Epidermal melanocyte (primary cell): ENCODE measurements at regions not wholly inside any gene's neighbourhood (a gene's known extent, or its start where the extent isn't known, plus 50 kb on each side); places are given as distances from the start of the nearest gene placed in this dataset.
"Not testable (repeated sequence)": the region's sequence is repeated elsewhere in the genome, so short reads cannot be mapped to it uniquely, and the experiment has no call there.

ENCODE experiments used
- DNase-seq: peaks from one replicate; pipeline ENCODE4 v3.0.0; 2011; ENCODE audit warnings: low spot score; ENCODE audit not compliant: insufficient read length

- no peak for DNase-seq
Observed at GRCh38 chr16:60407034-60407433, 1629.2 kb downstream of the CDH8 start.

DNA sequence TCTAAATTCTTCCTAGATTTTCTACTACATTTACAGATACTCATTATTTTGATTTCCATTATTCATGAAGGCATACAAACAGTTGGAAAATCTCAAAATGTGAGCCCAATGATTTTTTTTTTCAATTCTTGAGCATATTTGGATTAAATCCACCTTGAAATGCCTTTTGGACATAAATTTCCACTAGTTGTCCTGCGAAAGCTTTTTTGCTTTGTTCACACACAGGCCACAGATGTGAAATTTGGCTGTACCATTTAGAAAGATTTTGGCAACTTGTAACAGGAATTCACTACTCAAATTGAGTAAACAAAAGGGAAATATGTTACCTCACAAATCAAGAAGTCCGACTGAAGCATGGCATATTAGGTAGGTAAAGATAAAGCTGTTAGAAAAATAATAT, 1631.0 kb downstream of the CDH8 start:
- no peak for DNase-seq

DNA sequence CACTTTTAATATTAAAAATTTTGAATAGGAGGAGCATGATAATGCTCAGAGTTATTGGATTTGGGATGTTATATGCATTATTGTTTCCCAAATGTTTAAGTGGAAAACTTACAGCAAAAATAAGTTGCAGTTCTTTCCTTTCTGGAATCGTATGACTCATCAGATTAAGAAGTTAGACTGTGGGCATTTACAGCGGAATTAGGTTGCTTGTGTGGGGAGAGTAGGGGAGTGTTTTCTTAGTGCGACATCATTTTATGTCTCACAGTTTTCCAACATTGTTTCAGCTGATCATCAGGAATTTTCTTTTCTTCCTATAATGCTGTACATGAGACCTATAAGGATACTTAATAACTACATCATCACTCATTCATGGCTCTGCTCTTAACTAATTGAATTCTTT, 1631.8 kb downstream of the CDH8 start:
- no peak for DNase-seq

GRCh38 chr16:60402941-60403340, 1633.3 kb downstream of the CDH8 start:
- not testable (repeated sequence) for DNase-seq

GRCh38 chr16:60392380-60392779, 1643.9 kb downstream of the CDH8 start:
- DNase-seq = no peak

DNA sequence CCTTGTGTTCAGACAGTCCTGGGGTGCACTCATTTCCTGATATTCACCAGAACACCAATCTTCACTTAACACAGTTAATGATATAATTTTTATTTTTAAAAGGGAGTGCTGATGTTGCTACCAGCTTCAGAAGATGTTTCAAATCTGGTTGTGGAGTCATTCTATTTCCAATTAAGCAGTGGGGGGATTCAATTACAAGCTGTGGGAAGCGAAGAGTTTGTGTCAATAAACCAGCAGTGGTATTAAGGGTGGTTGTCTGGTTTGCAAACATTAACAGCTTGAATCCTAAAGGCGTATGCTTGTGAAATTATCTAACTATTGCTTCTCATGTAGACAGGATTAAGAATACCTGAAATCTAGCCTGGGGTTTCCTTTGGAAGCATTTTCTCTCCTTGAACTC, 1637.5 kb upstream of the GOT2 start:
- DNase-seq = no peak

GRCh38 chr16:60367739-60368138, 1633.6 kb upstream of the GOT2 start:
- DNase-seq = no peak

- DNase-seq = no peak
Observed at GRCh38 chr16:60363566-60363965, 1629.5 kb upstream of the GOT2 start.

GRCh38 chr16:60359866-60360265, 1625.8 kb upstream of the GOT2 start:
- DNase-seq = not testable (repeated sequence)

DNA sequence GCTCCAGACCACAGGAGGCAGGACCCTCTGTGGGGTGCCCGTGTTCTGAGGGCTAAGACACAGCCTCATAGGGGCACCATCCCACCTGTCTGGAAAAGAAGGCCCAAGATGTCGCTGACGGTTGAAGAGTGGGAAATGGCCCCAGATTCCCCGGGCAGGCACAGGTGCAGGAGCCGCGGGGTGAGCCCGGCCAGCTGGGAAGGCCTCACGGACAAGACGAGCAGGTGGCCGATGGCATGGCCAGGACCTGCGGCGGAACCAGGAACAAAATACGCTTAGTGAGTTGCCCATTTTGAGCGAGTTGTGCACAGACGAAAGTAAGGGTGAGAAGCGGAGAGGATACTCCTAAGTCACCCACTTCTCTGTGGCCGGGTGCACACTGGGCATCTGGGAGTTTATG, 1625.3 kb upstream of the GOT2 start:
- not testable (repeated sequence) for DNase-seq

DNA sequence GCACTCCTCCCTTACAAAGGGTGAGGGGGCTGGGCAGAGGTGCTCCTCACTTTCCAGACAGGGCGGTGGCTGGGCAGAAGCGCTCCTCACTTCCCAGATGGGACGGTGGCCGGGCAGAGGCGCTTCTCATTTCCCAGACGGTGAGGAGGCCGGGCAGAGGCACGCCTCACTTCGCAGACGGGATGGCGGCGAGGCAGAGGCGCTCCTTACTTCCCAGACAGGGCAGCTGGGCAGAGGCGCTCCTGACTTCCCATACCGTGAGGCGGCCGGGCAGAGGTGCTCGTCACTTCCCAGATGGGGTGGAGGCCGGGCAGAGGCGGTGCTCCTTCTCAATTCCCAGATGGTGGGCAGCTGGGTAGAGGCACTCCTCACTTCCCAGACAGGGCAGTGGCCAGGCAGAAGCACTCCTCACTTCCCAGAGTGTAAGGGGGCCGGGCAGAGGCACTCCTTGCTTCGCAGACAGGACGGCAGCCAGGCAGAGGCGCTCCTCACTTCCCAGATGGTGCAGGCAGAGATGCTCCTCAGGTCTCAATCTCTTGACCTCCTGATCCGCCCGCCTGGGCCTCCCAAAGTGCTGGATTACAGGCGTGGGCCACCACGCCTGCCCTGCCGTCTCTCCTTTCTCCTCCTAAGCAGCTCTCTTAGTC, 1623.9 kb upstream of the GOT2 start:
- DNase-seq = not testable (repeated sequence)

- no peak for DNase-seq
Observed at GRCh38 chr16:60346256-60346655, 1612.1 kb upstream of the GOT2 start.

DNA sequence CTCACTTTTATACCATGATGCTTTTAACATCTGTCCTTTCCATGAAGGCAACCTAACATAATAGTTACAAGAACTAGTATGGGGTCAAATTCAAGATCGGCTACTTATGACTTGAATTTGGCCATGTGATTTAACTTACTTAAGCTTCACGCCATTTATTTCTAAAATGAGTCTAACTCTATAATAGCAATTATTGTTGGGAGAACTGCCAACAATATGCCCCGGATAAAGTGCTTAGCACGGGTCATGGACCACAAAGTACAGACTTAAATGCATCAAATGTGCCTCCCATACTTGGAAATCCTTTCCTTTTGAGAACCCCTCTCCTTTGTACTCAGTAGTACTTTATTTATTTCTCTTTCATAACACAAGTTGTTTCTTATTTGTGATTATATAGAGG, 1603.6 kb upstream of the GOT2 start:
- no peak for DNase-seq

GRCh38 chr16:60331168-60331567, 1597.1 kb upstream of the GOT2 start:
- no peak for DNase-seq

- DNase-seq = no peak
Observed at GRCh38 chr16:60329108-60329507, 1595.0 kb upstream of the GOT2 start.

DNA sequence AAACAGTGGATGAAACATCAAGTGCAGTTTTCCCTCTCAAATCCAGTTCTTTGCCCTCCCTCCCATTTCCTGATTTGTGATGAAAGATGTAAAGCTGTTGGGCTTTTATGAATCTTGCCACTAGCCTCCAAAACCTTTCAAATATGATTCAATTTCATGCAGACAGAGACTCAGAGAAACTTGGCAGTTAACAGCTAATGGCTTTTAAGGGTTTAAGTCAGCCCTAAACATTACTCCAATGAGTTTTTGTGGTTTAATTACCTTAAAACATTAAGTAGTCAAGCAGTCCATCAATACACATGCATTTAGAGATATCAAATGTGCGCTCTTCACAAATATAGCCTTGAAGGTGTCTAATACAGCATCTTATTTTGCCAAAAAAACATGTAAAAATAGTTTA, 1594.0 kb upstream of the GOT2 start:
- DNase-seq = no peak

DNA sequence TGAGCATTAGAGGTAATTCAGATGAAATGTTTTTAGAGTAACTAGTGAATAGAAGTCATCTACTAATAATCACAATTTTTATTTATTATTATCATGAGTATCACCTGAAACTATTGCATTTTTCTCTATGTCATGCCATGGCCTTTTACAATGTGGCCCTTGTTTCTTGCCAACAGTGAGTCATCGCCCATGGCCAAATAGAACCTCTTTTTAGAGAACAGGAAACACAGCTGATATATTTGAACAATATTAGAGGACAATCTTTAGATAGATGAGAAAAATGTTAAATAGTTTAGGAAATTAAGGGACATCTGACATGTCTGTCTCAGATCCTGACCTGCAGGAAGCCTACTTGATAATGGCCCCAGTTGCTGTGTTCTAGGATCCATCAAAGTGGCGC, 1584.4 kb upstream of the GOT2 start:
- DNase-seq = no peak

GRCh38 chr16:60310846-60311445, 1576.8 kb upstream of the GOT2 start:
- no peak for DNase-seq

- no peak for DNase-seq
Observed at GRCh38 chr16:60304720-60305119, 1570.6 kb upstream of the GOT2 start.

DNA sequence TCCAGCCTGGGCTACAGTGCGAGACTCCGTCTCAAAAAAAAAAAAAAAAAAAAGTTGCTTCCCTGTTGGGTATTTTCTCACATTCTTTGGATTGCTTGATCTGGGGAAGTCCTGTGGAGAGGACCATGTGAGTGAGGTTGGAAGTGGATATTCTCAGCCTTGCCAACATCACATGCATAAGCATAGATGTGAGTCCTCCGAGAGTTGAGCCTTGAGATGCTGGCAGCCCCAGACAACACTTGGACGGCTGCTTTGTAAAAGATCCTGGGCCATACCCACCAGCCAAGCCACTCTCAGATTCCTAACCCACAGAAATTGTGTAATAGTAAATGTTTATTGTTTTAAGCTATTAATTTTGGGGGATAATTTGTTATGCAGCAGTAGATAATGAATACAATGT, 1570.0 kb upstream of the GOT2 start:
- DNase-seq = no peak

GRCh38 chr16:60302676-60303075, 1568.6 kb upstream of the GOT2 start:
- no peak for DNase-seq

DNA sequence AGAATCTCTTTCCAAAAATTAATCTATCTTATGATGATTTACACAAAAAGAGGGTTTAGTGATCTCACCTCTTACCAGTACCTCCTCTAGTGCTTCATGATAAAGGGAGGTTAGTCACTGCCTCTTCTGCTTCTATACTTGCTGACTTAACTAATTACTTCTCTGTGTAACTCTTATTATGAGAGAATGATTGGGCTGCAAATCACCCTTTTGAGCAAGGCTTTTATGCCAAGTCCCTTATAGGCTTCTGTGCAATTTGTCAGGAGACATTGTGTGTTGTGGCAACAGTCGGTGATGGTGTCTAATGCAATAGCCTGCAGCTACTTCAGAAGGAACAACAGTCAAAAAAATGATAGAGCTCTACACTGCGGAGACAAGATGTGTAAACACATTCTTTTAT, 1568.1 kb upstream of the GOT2 start:
- DNase-seq = no peak

- DNase-seq = no peak
Observed at GRCh38 chr16:60299241-60299776, 1565.2 kb upstream of the GOT2 start.
